A549 (cell line): ENCODE measurements at regions not wholly inside any gene's neighbourhood (a gene's known extent, or its start where the extent isn't known, plus 50 kb on each side); places are given as distances from the start of the nearest gene placed in this dataset.

Experiments used
- ATAC-seq, 2 experiments: fragments of 200-7000 bp in 1 of 2; fragments of >200 bp in 1 of 2; cut with Nextera tagmentation in 1 of 2; cut with Tn5 transposase in 1 of 2; 3 replicates each; pipeline versions ENCODE4 v1.8.0 to v1.9.1; 2018 to 2020; ENCODE audit warnings: mild to moderate bottlenecking in 1 of 2, moderate library complexity in 1 of 2
- CTCF ChIA-PET: fragments of 300-600 bp; sonication (Branson Sonifier 250); formaldehyde crosslinking; extraction: SDS; loops from one replicate; lab custom pipeline; 2021; ENCODE audit warnings: antibody characterized with exemption, inconsistent platforms; lab: Yijun Ruan, JAX
- POLR2A ChIA-PET: fragments of 350-600 bp; formaldehyde crosslinking; extraction: SDS; loops from one replicate; lab custom pipeline; 2021; ENCODE audit warnings: antibody characterized with exemption, inconsistent platforms; lab: Yijun Ruan, JAX
- DNase-seq, 2 experiments: peaks; one replicate each; pipeline versions ENCODE4 v3.0.0 to v3.0.0-alpha.2; 2011 to 2016; ENCODE audit warnings: low read depth in 1 of 2, low spot score in 1 of 2
- FAIRE-seq: peaks from 2 replicates; lab custom pipeline; 2011; peaks lifted over from hg19 to GRCh38; lab: Jason Lieb, UNC
- H3K27ac ChIP-seq, 2 experiments: fragments of >200 bp; sonication (Bioruptor Twin); formaldehyde crosslinking; 3 replicates each; pipeline ENCODE4 v1.5.1; 2016 to 2017
- H3K4me1 ChIP-seq: fragments of >200 bp; sonication (Bioruptor Twin); formaldehyde crosslinking; 3 replicates; pipeline ENCODE4 v1.6.1; 2016
- H3K4me2 ChIP-seq: fragments of >200 bp; sonication (Bioruptor Twin); formaldehyde crosslinking; 3 replicates; pipeline ENCODE4 v1.6.1; 2016
- H3K4me3 ChIP-seq: fragments of >200 bp; sonication (Bioruptor Twin); formaldehyde crosslinking; 3 replicates; pipeline ENCODE4 v1.5.1; 2016
- H3K9me3 ChIP-seq: fragments of >200 bp; sonication (Bioruptor Twin); formaldehyde crosslinking; 3 replicates; pipeline ENCODE4 v1.6.1; 2016
- CHD2 ChIP-seq: fragments of 150-350 bp; IDR thresholded peaks from 2 replicates; pipeline ENCODE4 v1.6.1; 2014; ENCODE audit warnings: low read length; ENCODE audit not compliant: partially characterized antibody
- CHD4 ChIP-seq: fragments of 200-600 bp; sonication (generic); IDR thresholded peaks from 2 replicates; pipeline ENCODE4 v1.6.1; 2016; ENCODE audit warnings: antibody characterized with exemption, mild to moderate bottlenecking, borderline replicate concordance
- FOSB ChIP-seq: fragments of 250-450 bp; sonication (Bioruptor Pico); IDR thresholded peaks from 2 replicates; pipeline ENCODE4 v1.5.0; 2020; ENCODE audit warnings: mild to moderate bottlenecking, moderate library complexity
- FOXS1 ChIP-seq: fragments of 250-450 bp; sonication (Bioruptor Pico); IDR thresholded peaks from 2 replicates; pipeline ENCODE4 v1.5.0; 2020; ENCODE audit warnings: mild to moderate bottlenecking, moderate library complexity
- GATA3 ChIP-seq: IDR thresholded peaks from 2 replicates; pipeline ENCODE4 v1.6.1; 2012; ENCODE audit warnings: borderline replicate concordance
- HDAC2 ChIP-seq: fragments of 200-600 bp; sonication (generic); IDR thresholded peaks from 2 replicates; pipeline ENCODE4 v1.6.1; 2016
- HEYL ChIP-seq: fragments of 250-450 bp; sonication (Bioruptor Pico); IDR thresholded peaks from 2 replicates; pipeline ENCODE4 v1.8.0; 2021; ENCODE audit warnings: mild to moderate bottlenecking, moderate library complexity
- HOXB5 ChIP-seq: fragments of 250-450 bp; sonication (Bioruptor Pico); IDR thresholded peaks from 2 replicates; pipeline ENCODE4 v1.5.0; 2020; ENCODE audit warnings: mild to moderate bottlenecking, moderate library complexity
- JUN ChIP-seq, 2 experiments: fragments of >200 bp; sonication (Bioruptor Twin); formaldehyde crosslinking; IDR thresholded peaks; 2 replicates in 1 of 2; 3 replicates in 1 of 2; pipeline ENCODE4 v1.6.1; 2016 to 2017
- NPAS2 ChIP-seq: fragments of 250-450 bp; sonication (Bioruptor Pico); IDR thresholded peaks from 2 replicates; pipeline ENCODE4 v1.8.0; 2022; ENCODE audit warnings: mild to moderate bottlenecking, moderate library complexity, borderline replicate concordance
- TP53 ChIP-seq: fragments of 250-450 bp; sonication (Bioruptor Pico); IDR thresholded peaks from 2 replicates; pipeline ENCODE4 v1.5.0; 2021; ENCODE audit warnings: mild to moderate bottlenecking, moderate library complexity
- ZC3H11A ChIP-seq: fragments of 450-650 bp; IDR thresholded peaks from 2 replicates; pipeline ENCODE4 v1.6.1; 2014; ENCODE audit warnings: antibody characterized with exemption, mild to moderate bottlenecking
- ZFP36 ChIP-seq: fragments of 450-650 bp; IDR thresholded peaks from 2 replicates; pipeline ENCODE4 v1.6.1; 2014; ENCODE audit warnings: borderline replicate concordance; ENCODE audit not compliant: partially characterized antibody
- WGBS: methylation state at CpG from one replicate; pipeline ENCODE4 v1.1.6; 2017; ENCODE audit errors: missing lambda C conversion rate; 5-methylcytosine and 5-hydroxymethylcytosine counted together
- small RNA-seq, 6 experiments: library from RNA; depleted of rRNA; stranded (forward); fragments of <200 nt; gene quantifications; one replicate each; pipeline ENCODE3, GENCODE V24; 2012

DNA sequence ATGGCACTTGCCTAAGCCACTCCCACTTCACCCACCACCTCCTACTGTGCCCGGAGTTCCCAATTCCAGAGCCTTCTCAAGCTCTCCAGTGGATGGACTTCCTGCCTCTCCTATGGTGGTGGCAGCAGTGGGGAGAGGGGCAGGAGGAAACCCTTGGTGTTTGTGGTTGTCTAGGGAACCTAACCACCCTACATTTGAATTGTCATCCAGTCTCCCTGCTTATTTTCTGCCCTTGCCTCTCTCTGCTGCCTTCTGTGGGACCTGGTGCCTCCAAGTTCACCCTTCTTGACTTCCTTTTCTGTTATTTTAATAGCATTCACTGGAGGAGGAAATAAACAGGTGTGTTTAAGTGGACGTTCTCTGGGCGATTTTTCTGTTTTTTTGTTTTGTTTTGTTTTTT is 50.0 kb upstream of the HPCAL1 start:
- WGBS, result 71% methylated on average over 3 of the region's 3 CpGs
- Histone ChIP-seq H3K4me1 (peaks cover 19% of the 10 kb centered on the region), H3K4me2 (no peak overlapping the region), H3K27ac (no peak overlapping the region), H3K4me3 (no peak overlapping the region), H3K9me3 (peaks cover 25% of the 10 kb centered on the region)
- TF ChIP-seq FOXS1 (CRISPR knock-in tag) (no peak), NPAS2 (CRISPR knock-in tag) (no peak), JUN (IDR thresholded peaks at IDR 0.05) (no peak), CHD2 (no peak), HOXB5 (no peak), GATA3 (no peak), TP53 (no peak), FOSB (no peak), ZC3H11A (no peak), HDAC2 (no peak), ZFP36 (no peak), HEYL (CRISPR knock-in tag) (no peak), CHD4 (no peak)
- FAIRE-seq (no peak), ATAC-seq (no peak), DNase-seq (no peak)
- CTCF ChIA-PET, result interaction anchor here (1.4 to 1.6 kb wide), 2 partner anchors 110 to 156 kb away, joined by 3 to 4 read pairs; no protein-coding TSS in a partner anchor
- POLR2A ChIA-PET, result no interaction called here

Small RNAs in the stretch of these regions (small RNA-seq; reads per million reads assigned to genes)
- gene MIR4261, result 0 reads per million in 6 experiments
